ENCODE measurements at regions not wholly inside any gene's neighbourhood (a gene's known extent, or its start where the extent isn't known, plus 50 kb on each side); places are given as distances from the start of the nearest gene placed in this dataset.

DNA sequence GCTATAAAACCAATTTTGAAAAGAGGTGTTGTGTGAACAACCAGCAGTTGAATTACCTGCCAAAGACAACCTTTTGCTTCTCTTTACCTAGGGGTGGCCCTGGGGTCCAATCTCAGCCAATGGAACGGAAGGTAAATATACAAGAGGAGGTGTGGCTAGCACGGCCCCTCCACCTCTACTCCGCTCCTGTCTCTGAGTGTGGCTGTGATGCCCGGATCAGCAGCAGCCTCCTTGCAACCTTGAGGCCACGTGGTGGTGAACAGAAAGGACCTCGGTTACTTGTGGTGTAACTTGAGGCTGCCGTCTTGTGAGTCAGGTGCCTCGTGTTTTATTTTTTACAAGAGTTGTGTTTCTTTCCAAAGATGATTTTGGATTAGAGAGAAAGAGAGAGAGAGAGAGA lies 121.5 kb upstream of the PPP2R3B start:
- TF ChIP-seq, protein P1, sequence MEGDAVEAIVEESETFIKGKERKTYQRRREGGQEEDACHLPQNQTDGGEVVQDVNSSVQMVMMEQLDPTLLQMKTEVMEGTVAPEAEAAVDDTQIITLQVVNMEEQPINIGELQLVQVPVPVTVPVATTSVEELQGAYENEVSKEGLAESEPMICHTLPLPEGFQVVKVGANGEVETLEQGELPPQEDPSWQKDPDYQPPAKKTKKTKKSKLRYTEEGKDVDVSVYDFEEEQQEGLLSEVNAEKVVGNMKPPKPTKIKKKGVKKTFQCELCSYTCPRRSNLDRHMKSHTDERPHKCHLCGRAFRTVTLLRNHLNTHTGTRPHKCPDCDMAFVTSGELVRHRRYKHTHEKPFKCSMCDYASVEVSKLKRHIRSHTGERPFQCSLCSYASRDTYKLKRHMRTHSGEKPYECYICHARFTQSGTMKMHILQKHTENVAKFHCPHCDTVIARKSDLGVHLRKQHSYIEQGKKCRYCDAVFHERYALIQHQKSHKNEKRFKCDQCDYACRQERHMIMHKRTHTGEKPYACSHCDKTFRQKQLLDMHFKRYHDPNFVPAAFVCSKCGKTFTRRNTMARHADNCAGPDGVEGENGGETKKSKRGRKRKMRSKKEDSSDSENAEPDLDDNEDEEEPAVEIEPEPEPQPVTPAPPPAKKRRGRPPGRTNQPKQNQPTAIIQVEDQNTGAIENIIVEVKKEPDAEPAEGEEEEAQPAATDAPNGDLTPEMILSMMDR (IDR thresholded peaks at IDR 0.05) = no peak
- no peak for TF ChIP-seq POLR2A (IDR thresholded peaks at IDR 0.05)

Data from esophagus squamous epithelium (tissue), 4 donors.